ENCODE measurements at regions not wholly inside any gene's neighbourhood (a gene's known extent, or its start where the extent isn't known, plus 50 kb on each side); places are given as distances from the start of the nearest gene placed in this dataset.

DNA sequence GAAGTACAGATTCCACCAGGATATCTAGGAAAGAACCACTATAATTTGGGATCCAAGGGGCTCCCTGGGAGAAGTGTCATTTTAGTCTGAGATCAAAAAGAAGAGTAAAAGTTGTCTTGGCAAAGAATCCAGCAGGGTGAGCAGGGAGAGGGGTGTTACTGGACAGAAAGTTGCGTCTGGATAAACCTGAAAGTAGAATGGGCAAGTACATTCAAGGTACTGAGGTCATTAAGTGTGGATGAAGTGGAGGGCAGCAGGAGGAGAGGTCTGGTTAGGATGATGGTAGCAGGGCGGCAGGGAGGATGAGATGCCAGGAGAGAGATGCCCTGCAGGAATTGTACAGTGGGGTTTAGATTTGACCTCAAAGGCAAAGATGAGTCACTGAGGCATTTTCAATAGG lies 253.3 kb downstream of the KLF13 start:
- no peak overlapping the region for H3K27ac ChIP-seq (ENCODE audit: extremely low read depth, low read depth, low read length)
- ChIA-PET CTCF (no interaction called here), POLR2A (no interaction called here)
- TF ChIP-seq ZNF24 (tag by site-specific recombination; IDR thresholded peaks at IDR 0.05) = no peak
- TF ChIP-seq, protein P1, sequence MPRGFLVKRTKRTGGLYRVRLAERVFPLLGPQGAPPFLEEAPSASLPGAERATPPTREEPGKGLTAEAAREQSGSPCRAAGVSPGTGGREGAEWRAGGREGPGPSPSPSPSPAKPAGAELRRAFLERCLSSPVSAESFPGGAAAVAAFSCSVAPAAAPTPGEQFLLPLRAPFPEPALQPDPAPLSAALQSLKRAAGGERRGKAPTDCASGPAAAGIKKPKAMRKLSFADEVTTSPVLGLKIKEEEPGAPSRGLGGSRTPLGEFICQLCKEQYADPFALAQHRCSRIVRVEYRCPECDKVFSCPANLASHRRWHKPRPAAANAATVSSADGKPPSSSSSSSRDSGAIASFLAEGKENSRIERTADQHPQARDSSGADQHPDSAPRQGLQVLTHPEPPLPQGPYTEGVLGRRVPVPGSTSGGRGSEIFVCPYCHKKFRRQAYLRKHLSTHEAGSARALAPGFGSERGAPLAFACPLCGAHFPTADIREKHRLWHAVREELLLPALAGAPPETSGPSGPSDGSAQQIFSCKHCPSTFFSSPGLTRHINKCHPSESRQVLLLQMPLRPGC (tag by site-specific recombination; IDR thresholded peaks at IDR 0.05) = no peak
- TF ChIP-seq, protein P2, sequence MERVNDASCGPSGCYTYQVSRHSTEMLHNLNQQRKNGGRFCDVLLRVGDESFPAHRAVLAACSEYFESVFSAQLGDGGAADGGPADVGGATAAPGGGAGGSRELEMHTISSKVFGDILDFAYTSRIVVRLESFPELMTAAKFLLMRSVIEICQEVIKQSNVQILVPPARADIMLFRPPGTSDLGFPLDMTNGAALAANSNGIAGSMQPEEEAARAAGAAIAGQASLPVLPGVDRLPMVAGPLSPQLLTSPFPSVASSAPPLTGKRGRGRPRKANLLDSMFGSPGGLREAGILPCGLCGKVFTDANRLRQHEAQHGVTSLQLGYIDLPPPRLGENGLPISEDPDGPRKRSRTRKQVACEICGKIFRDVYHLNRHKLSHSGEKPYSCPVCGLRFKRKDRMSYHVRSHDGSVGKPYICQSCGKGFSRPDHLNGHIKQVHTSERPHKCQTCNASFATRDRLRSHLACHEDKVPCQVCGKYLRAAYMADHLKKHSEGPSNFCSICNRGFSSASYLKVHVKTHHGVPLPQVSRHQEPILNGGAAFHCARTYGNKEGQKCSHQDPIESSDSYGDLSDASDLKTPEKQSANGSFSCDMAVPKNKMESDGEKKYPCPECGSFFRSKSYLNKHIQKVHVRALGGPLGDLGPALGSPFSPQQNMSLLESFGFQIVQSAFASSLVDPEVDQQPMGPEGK (tag by site-specific recombination; IDR thresholded peaks at IDR 0.05) = no peak
- no peaks in the 10 kb centered on the region for H3K4me1 ChIP-seq (ENCODE audit: control insufficient read depth, insufficient read depth, low read length)
- H3K9me3 ChIP-seq (ENCODE audit: control insufficient read depth, insufficient read depth, low read depth, low read length) = no peaks in the 10 kb centered on the region
- H3K4me3 ChIP-seq (ENCODE audit: low read depth, low read length) = no peak overlapping the region
- H3K36me3 ChIP-seq (ENCODE audit: control insufficient read depth in 2 of 2, insufficient read depth in 1 of 2, low read length in 2 of 2) = no peaks in the 10 kb centered on the region

DNA sequence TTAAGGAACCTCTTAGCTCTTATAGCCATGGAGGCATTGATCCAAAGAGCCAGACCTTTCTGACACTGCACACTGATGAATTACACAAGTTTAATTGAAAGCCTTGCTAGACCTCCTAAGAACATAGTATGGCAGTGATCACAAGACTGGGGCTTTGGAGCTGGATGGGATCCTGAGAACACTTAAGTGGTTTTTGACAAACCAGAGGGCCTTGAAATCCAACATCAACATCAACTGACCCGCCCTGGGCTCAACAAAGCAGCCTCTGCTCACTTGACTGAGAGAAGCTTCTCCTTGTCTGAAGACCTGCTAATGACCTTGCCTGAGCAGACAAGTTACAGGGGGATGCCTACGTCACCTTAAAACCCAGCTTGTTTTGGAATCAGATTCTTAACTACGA lies 257.6 kb downstream of the KLF13 start:
- Histone ChIP-seq H3K4me1 (ENCODE audit: control insufficient read depth, insufficient read depth, low read length) (no peaks in the 10 kb centered on the region), H3K9me3 (ENCODE audit: control insufficient read depth, insufficient read depth, low read depth, low read length) (no peaks in the 10 kb centered on the region), H3K27ac (ENCODE audit: extremely low read depth, low read depth, low read length) (no peak overlapping the region), H3K36me3 (ENCODE audit: control insufficient read depth in 2 of 2, insufficient read depth in 1 of 2, low read length in 2 of 2) (no peaks in the 10 kb centered on the region), H3K4me3 (ENCODE audit: low read depth, low read length) (no peak overlapping the region)
- ChIA-PET CTCF (no interaction called here), POLR2A (no interaction called here)
- TF ChIP-seq, protein P3, sequence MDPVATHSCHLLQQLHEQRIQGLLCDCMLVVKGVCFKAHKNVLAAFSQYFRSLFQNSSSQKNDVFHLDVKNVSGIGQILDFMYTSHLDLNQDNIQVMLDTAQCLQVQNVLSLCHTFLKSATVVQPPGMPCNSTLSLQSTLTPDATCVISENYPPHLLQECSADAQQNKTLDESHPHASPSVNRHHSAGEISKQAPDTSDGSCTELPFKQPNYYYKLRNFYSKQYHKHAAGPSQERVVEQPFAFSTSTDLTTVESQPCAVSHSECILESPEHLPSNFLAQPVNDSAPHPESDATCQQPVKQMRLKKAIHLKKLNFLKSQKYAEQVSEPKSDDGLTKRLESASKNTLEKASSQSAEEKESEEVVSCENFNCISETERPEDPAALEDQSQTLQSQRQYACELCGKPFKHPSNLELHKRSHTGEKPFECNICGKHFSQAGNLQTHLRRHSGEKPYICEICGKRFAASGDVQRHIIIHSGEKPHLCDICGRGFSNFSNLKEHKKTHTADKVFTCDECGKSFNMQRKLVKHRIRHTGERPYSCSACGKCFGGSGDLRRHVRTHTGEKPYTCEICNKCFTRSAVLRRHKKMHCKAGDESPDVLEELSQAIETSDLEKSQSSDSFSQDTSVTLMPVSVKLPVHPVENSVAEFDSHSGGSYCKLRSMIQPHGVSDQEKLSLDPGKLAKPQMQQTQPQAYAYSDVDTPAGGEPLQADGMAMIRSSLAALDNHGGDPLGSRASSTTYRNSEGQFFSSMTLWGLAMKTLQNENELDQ (tag by site-specific recombination; IDR thresholded peaks at IDR 0.05; ENCODE audit: low read depth) = no peak
- TF ChIP-seq ZBTB7A (tag by site-specific recombination; IDR thresholded peaks at IDR 0.05; ENCODE audit: low read depth) (no peak), ZNF391 (tag by site-specific recombination; IDR thresholded peaks at IDR 0.05; ENCODE audit: borderline replicate concordance, low read depth) (no peak), ZNF560 (tag by site-specific recombination; IDR thresholded peaks at IDR 0.05; ENCODE audit: borderline replicate concordance) (no peak), ZFP41 (tag by site-specific recombination; IDR thresholded peaks at IDR 0.05; ENCODE audit: borderline replicate concordance) (no peak), ZNF623 (tag by site-specific recombination; IDR thresholded peaks at IDR 0.05) (no peak), ZNF16 (tag by site-specific recombination; IDR thresholded peaks at IDR 0.05; ENCODE audit: low read depth) (no peak), ZBTB17 (tag by site-specific recombination; IDR thresholded peaks at IDR 0.05) (no peak), ZNF548 (tag by site-specific recombination; IDR thresholded peaks at IDR 0.05) (no peak)
- TF ChIP-seq, protein P2 (tag by site-specific recombination; IDR thresholded peaks at IDR 0.05) = no peak
- TF ChIP-seq, protein P4, sequence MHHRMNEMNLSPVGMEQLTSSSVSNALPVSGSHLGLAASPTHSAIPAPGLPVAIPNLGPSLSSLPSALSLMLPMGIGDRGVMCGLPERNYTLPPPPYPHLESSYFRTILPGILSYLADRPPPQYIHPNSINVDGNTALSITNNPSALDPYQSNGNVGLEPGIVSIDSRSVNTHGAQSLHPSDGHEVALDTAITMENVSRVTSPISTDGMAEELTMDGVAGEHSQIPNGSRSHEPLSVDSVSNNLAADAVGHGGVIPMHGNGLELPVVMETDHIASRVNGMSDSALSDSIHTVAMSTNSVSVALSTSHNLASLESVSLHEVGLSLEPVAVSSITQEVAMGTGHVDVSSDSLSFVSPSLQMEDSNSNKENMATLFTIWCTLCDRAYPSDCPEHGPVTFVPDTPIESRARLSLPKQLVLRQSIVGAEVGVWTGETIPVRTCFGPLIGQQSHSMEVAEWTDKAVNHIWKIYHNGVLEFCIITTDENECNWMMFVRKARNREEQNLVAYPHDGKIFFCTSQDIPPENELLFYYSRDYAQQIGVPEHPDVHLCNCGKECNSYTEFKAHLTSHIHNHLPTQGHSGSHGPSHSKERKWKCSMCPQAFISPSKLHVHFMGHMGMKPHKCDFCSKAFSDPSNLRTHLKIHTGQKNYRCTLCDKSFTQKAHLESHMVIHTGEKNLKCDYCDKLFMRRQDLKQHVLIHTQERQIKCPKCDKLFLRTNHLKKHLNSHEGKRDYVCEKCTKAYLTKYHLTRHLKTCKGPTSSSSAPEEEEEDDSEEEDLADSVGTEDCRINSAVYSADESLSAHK (tag by site-specific recombination; IDR thresholded peaks at IDR 0.05) = no peak
- TF ChIP-seq, protein P5, sequence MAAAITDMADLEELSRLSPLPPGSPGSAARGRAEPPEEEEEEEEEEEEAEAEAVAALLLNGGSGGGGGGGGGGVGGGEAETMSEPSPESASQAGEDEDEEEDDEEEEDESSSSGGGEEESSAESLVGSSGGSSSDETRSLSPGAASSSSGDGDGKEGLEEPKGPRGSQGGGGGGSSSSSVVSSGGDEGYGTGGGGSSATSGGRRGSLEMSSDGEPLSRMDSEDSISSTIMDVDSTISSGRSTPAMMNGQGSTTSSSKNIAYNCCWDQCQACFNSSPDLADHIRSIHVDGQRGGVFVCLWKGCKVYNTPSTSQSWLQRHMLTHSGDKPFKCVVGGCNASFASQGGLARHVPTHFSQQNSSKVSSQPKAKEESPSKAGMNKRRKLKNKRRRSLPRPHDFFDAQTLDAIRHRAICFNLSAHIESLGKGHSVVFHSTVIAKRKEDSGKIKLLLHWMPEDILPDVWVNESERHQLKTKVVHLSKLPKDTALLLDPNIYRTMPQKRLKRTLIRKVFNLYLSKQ (tag by site-specific recombination; IDR thresholded peaks at IDR 0.05; ENCODE audit: borderline replicate concordance) = no peak
- TF ChIP-seq, protein P6, sequence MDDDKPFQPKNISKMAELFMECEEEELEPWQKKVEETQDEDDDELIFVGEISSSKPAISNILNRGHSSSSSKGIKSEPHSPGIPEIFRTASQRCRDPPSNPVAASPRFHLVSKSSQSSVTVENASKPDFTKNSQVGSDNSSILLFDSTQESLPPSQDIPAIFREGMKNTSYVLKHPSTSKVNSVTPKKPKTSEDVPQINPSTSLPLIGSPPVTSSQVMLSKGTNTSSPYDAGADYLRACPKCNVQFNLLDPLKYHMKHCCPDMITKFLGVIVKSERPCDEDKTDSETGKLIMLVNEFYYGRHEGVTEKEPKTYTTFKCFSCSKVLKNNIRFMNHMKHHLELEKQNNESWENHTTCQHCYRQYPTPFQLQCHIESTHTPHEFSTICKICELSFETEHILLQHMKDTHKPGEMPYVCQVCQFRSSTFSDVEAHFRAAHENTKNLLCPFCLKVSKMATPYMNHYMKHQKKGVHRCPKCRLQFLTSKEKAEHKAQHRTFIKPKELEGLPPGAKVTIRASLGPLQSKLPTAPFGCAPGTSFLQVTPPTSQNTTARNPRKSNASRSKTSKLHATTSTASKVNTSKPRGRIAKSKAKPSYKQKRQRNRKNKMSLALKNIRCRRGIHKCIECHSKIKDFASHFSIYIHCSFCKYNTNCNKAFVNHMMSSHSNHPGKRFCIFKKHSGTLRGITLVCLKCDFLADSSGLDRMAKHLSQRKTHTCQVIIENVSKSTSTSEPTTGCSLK (tag by site-specific recombination; IDR thresholded peaks at IDR 0.05) = no peak
- TF ChIP-seq, protein P7, sequence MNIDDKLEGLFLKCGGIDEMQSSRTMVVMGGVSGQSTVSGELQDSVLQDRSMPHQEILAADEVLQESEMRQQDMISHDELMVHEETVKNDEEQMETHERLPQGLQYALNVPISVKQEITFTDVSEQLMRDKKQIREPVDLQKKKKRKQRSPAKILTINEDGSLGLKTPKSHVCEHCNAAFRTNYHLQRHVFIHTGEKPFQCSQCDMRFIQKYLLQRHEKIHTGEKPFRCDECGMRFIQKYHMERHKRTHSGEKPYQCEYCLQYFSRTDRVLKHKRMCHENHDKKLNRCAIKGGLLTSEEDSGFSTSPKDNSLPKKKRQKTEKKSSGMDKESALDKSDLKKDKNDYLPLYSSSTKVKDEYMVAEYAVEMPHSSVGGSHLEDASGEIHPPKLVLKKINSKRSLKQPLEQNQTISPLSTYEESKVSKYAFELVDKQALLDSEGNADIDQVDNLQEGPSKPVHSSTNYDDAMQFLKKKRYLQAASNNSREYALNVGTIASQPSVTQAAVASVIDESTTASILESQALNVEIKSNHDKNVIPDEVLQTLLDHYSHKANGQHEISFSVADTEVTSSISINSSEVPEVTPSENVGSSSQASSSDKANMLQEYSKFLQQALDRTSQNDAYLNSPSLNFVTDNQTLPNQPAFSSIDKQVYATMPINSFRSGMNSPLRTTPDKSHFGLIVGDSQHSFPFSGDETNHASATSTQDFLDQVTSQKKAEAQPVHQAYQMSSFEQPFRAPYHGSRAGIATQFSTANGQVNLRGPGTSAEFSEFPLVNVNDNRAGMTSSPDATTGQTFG (tag by site-specific recombination; IDR thresholded peaks at IDR 0.05; ENCODE audit: borderline replicate concordance) = no peak

Measured in HEK293 (cell line).